GM23338 (cell line): ENCODE measurements at regions not wholly inside any gene's neighbourhood (a gene's known extent, or its start where the extent isn't known, plus 50 kb on each side); places are given as distances from the start of the nearest gene placed in this dataset.

Source experiments
- ATAC-seq: fragments of 200-7000 bp; cut with Tn5 transposase; 3 replicates; pipeline ENCODE4 v1.9.1; 2020
- DNase-seq: peaks from one replicate; pipeline ENCODE4 v3.0.0-alpha.2; 2015; ENCODE audit warnings: low spot score
- H2AFZ ChIP-seq: fragments of 200-600 bp; sonication (generic); 2 replicates; pipeline ENCODE4 v1.8.0; 2016; ENCODE audit warnings: antibody characterized with exemption, mild to moderate bottlenecking, moderate library complexity
- H3F3A ChIP-seq: fragments of 200-600 bp; sonication (generic); replicated peaks from 2 replicates; pipeline ENCODE4 v1.8.0; 2017; ENCODE audit warnings: antibody characterized with exemption, mixed run types, low read depth
- H3K27ac ChIP-seq: fragments of 200-600 bp; sonication (generic); 2 replicates; pipeline ENCODE4 v1.6.1; 2016; ENCODE audit warnings: low read depth
- H3K27me3 ChIP-seq: fragments of 200-600 bp; sonication (generic); 2 replicates; pipeline ENCODE4 v1.8.0; 2016; ENCODE audit warnings: mild to moderate bottlenecking, mixed run types, moderate library complexity; ENCODE audit not compliant: insufficient read depth
- H3K36me3 ChIP-seq: fragments of 200-600 bp; sonication (generic); 2 replicates; pipeline ENCODE4 v1.8.0; 2016; ENCODE audit warnings: mild to moderate bottlenecking; ENCODE audit not compliant: insufficient read depth
- H3K4me1 ChIP-seq: fragments of 200-600 bp; sonication (generic); 2 replicates; pipeline ENCODE4 v1.8.0; 2016; ENCODE audit warnings: mild to moderate bottlenecking, moderate library complexity; ENCODE audit not compliant: insufficient read depth
- H3K4me2 ChIP-seq: fragments of 200-600 bp; sonication (generic); 2 replicates; pipeline ENCODE4 v1.7.1; 2017; ENCODE audit warnings: mixed run types
- H3K4me3 ChIP-seq: fragments of 200-600 bp; sonication (generic); 2 replicates; pipeline ENCODE4 v1.6.1; 2016; ENCODE audit warnings: mixed run types
- H3K79me2 ChIP-seq: fragments of 200-600 bp; sonication (generic); replicated peaks from 2 replicates; pipeline ENCODE4 v1.8.0; 2017; ENCODE audit warnings: mild to moderate bottlenecking; ENCODE audit not compliant: insufficient read depth
- H3K9me2 ChIP-seq: fragments of 200-600 bp; sonication (generic); 2 replicates; pipeline ENCODE4 v1.8.0; 2017; ENCODE audit not compliant: insufficient read depth
- H4K20me1 ChIP-seq: fragments of 200-600 bp; sonication (generic); replicated peaks from 2 replicates; pipeline ENCODE4 v1.8.0; 2017; ENCODE audit warnings: mild to moderate bottlenecking; ENCODE audit not compliant: insufficient read depth
- H3K27ac Mint-ChIP-seq: 2 replicates; pipeline ENCODE4 v1.8.0; 2020; ENCODE audit warnings: inconsistent platforms, mild to moderate bottlenecking, moderate library complexity, mixed read lengths
- H3K27me3 Mint-ChIP-seq: 3 replicates; pipeline ENCODE4 v1.8.0; 2022; ENCODE audit warnings: low read depth, mild to moderate bottlenecking, moderate library complexity, mixed read lengths, inconsistent platforms; ENCODE audit not compliant: insufficient read depth, poor library complexity
- H3K36me3 Mint-ChIP-seq: 3 replicates; pipeline ENCODE4 v1.8.0; 2021; ENCODE audit warnings: low read depth, mild to moderate bottlenecking, inconsistent platforms, moderate library complexity, mixed read lengths
- H3K4me1 Mint-ChIP-seq: 3 replicates; pipeline ENCODE4 v1.8.0; 2020; ENCODE audit warnings: mild to moderate bottlenecking, inconsistent platforms, mixed read lengths
- H3K4me3 Mint-ChIP-seq: 3 replicates; pipeline ENCODE4 v1.8.0; 2021; ENCODE audit warnings: moderate library complexity, mild to moderate bottlenecking, inconsistent platforms, mixed read lengths
- H3K9me3 Mint-ChIP-seq: 3 replicates; pipeline ENCODE4 v1.8.0; 2020; ENCODE audit warnings: moderate library complexity, mild to moderate bottlenecking, inconsistent platforms, mixed read lengths
- CREB1 ChIP-seq: fragments of 250-450 bp; sonication (Bioruptor Pico); IDR thresholded peaks from 2 replicates; pipeline ENCODE4 v1.5.0; 2020; ENCODE audit warnings: low read depth, mild to moderate bottlenecking, moderate library complexity
- EZH2 ChIP-seq: fragments of 200-600 bp; sonication (generic); IDR thresholded peaks from one replicate; pipeline ENCODE4 v1.8.0; 2017; ENCODE audit warnings: antibody characterized with exemption, mild to moderate bottlenecking, low read depth; ENCODE audit not compliant: unreplicated experiment
- EZH2phosphoT487 ChIP-seq: fragments of 200-600 bp; sonication (generic); IDR thresholded peaks from one replicate; pipeline ENCODE4 v1.8.1; 2018; ENCODE audit warnings: antibody characterized with exemption; ENCODE audit not compliant: unreplicated experiment
- JUNB ChIP-seq: IDR thresholded peaks from one replicate; pipeline ENCODE4 v1.6.1; 2016; ENCODE audit warnings: antibody characterized with exemption; ENCODE audit not compliant: unreplicated experiment
- NANOG ChIP-seq: IDR thresholded peaks from 2 replicates; pipeline ENCODE4 v1.6.1; 2016; ENCODE audit warnings: antibody characterized with exemption, borderline replicate concordance
- POLR2AphosphoS5 ChIP-seq: IDR thresholded peaks from 2 replicates; pipeline ENCODE4 v1.6.1; 2016; ENCODE audit warnings: antibody characterized with exemption, low read depth
- STAT1 ChIP-seq: IDR thresholded peaks from one replicate; pipeline ENCODE4 v1.6.1; 2016; ENCODE audit warnings: antibody characterized with exemption; ENCODE audit not compliant: unreplicated experiment
- ZNF114 ChIP-seq: fragments of 250-450 bp; sonication (Bioruptor Pico); IDR thresholded peaks from 2 replicates; pipeline ENCODE4 v1.5.0; 2020; ENCODE audit warnings: mild to moderate bottlenecking, moderate library complexity
- ZNF331 ChIP-seq: fragments of 250-450 bp; sonication (Bioruptor Pico); IDR thresholded peaks from 2 replicates; pipeline ENCODE4 v1.5.0; 2020; ENCODE audit warnings: low read depth, mild to moderate bottlenecking, moderate library complexity
- TF ChIP-seq, protein P1 (sequence below): IDR thresholded peaks from one replicate; pipeline ENCODE4 v1.6.1; 2018; ENCODE audit warnings: antibody characterized with exemption; ENCODE audit not compliant: unreplicated experiment
- TF ChIP-seq, protein P2 (sequence below): fragments of 250-450 bp; sonication (Bioruptor Pico); IDR thresholded peaks from 2 replicates; pipeline ENCODE4 v1.5.0; 2020; ENCODE audit warnings: mild to moderate bottlenecking, moderate library complexity
- TF ChIP-seq, protein P3 (sequence below): IDR thresholded peaks from 2 replicates; pipeline ENCODE4 v1.6.1; 2016; ENCODE audit warnings: antibody characterized with exemption
- TF ChIP-seq, protein P4 (sequence below), 2 experiments: fragments of 200-600 bp in 1 of 2; sonication (generic) in 1 of 2; conservative IDR thresholded peaks; 2 replicates each; pipeline versions ENCODE4 v1.5.1 to v1.6.1; 2016 to 2017; ENCODE audit warnings: antibody characterized with exemption in 2 of 2, low read depth in 2 of 2, mild to moderate bottlenecking in 2 of 2, moderate library complexity in 1 of 2

DNA sequence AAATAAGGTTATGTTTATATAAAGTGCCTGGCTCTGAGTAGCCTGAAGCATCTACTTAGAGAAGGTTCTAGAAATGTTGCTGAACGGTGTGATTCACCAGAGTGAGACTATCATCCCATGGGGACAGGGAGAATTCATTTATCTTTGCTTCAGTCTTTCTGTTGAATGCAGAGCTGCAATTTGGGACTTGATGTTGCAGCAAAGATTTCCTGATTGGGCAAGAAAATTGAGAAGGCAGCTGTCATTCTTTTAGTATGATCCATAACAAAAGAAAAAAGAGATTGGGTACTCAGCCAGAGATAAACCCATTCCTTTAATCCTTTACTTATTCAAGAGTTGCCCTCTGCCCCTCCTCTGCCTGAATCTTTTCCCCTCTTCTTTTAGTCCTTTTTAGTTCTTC is 456.3 kb upstream of the WWC1 start:
- no peak for DNase-seq
- H3K4me2 ChIP-seq: no peak overlapping the region
- H3K4me3 ChIP-seq: no peak overlapping the region

More for the DNA sequence above, 456.3 kb upstream of the WWC1 start:
- no peaks in the 10 kb centered on the region for H3K27me3 ChIP-seq
- Mint-ChIP-seq H3K27me3 (no peaks in the 10 kb centered on the region), H3K4me3 (no peak overlapping the region), H3K9me3 (no peaks in the 10 kb centered on the region), H3K27ac (no peak overlapping the region), H3K4me1 (peaks cover 24% of the 10 kb centered on the region), H3K36me3 (no peaks in the 10 kb centered on the region)
- no peaks in the 10 kb centered on the region for H4K20me1 ChIP-seq
- H3K4me1 ChIP-seq: peaks cover 21% of the 10 kb centered on the region
- no peak for ATAC-seq
- TF ChIP-seq NANOG (no peak), EZH2phosphoT487 (no peak), POLR2AphosphoS5 (no peak), ZNF331 (CRISPR knock-in tag) (no peak), ZNF114 (CRISPR knock-in tag) (no peak), STAT1 (no peak), JUNB (no peak), CREB1 (no peak), EZH2 (no peak)
- TF ChIP-seq, protein P1, sequence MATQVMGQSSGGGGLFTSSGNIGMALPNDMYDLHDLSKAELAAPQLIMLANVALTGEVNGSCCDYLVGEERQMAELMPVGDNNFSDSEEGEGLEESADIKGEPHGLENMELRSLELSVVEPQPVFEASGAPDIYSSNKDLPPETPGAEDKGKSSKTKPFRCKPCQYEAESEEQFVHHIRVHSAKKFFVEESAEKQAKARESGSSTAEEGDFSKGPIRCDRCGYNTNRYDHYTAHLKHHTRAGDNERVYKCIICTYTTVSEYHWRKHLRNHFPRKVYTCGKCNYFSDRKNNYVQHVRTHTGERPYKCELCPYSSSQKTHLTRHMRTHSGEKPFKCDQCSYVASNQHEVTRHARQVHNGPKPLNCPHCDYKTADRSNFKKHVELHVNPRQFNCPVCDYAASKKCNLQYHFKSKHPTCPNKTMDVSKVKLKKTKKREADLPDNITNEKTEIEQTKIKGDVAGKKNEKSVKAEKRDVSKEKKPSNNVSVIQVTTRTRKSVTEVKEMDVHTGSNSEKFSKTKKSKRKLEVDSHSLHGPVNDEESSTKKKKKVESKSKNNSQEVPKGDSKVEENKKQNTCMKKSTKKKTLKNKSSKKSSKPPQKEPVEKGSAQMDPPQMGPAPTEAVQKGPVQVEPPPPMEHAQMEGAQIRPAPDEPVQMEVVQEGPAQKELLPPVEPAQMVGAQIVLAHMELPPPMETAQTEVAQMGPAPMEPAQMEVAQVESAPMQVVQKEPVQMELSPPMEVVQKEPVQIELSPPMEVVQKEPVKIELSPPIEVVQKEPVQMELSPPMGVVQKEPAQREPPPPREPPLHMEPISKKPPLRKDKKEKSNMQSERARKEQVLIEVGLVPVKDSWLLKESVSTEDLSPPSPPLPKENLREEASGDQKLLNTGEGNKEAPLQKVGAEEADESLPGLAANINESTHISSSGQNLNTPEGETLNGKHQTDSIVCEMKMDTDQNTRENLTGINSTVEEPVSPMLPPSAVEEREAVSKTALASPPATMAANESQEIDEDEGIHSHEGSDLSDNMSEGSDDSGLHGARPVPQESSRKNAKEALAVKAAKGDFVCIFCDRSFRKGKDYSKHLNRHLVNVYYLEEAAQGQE: no peak
- TF ChIP-seq, protein P2, sequence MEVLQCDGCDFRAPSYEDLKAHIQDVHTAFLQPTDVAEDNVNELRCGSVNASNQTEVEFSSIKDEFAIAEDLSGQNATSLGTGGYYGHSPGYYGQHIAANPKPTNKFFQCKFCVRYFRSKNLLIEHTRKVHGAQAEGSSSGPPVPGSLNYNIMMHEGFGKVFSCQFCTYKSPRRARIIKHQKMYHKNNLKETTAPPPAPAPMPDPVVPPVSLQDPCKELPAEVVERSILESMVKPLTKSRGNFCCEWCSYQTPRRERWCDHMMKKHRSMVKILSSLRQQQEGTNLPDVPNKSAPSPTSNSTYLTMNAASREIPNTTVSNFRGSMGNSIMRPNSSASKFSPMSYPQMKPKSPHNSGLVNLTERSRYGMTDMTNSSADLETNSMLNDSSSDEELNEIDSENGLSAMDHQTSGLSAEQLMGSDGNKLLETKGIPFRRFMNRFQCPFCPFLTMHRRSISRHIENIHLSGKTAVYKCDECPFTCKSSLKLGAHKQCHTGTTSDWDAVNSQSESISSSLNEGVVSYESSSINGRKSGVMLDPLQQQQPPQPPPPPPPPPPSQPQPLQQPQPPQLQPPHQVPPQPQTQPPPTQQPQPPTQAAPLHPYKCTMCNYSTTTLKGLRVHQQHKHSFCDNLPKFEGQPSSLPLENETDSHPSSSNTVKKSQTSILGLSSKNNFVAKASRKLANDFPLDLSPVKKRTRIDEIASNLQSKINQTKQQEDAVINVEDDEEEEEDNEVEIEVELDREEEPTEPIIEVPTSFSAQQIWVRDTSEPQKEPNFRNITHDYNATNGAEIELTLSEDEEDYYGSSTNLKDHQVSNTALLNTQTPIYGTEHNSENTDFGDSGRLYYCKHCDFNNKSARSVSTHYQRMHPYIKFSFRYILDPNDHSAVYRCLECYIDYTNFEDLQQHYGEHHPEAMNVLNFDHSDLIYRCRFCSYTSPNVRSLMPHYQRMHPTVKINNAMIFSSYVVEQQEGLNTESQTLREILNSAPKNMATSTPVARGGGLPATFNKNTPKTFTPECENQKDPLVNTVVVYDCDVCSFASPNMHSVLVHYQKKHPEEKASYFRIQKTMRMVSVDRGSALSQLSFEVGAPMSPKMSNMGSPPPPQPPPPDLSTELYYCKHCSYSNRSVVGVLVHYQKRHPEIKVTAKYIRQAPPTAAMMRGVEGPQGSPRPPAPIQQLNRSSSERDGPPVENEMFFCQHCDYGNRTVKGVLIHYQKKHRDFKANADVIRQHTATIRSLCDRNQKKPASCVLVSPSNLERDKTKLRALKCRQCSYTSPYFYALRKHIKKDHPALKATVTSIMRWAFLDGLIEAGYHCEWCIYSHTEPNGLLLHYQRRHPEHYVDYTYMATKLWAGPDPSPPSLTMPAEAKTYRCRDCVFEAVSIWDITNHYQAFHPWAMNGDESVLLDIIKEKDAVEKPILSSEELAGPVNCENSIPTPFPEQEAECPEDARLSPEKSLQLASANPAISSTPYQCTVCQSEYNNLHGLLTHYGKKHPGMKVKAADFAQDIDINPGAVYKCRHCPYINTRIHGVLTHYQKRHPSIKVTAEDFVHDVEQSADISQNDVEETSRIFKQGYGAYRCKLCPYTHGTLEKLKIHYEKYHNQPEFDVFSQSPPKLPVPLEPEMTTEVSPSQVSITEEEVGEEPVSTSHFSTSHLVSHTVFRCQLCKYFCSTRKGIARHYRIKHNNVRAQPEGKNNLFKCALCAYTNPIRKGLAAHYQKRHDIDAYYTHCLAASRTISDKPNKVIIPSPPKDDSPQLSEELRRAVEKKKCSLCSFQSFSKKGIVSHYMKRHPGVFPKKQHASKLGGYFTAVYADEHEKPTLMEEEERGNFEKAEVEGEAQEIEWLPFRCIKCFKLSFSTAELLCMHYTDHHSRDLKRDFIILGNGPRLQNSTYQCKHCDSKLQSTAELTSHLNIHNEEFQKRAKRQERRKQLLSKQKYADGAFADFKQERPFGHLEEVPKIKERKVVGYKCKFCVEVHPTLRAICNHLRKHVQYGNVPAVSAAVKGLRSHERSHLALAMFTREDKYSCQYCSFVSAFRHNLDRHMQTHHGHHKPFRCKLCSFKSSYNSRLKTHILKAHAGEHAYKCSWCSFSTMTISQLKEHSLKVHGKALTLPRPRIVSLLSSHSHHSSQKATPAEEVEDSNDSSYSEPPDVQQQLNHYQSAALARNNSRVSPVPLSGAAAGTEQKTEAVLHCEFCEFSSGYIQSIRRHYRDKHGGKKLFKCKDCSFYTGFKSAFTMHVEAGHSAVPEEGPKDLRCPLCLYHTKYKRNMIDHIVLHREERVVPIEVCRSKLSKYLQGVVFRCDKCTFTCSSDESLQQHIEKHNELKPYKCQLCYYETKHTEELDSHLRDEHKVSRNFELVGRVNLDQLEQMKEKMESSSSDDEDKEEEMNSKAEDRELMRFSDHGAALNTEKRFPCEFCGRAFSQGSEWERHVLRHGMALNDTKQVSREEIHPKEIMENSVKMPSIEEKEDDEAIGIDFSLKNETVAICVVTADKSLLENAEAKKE: no peak
- TF ChIP-seq, protein P3, sequence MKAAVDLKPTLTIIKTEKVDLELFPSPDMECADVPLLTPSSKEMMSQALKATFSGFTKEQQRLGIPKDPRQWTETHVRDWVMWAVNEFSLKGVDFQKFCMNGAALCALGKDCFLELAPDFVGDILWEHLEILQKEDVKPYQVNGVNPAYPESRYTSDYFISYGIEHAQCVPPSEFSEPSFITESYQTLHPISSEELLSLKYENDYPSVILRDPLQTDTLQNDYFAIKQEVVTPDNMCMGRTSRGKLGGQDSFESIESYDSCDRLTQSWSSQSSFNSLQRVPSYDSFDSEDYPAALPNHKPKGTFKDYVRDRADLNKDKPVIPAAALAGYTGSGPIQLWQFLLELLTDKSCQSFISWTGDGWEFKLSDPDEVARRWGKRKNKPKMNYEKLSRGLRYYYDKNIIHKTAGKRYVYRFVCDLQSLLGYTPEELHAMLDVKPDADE: no peak
- TF ChIP-seq, protein P4, sequence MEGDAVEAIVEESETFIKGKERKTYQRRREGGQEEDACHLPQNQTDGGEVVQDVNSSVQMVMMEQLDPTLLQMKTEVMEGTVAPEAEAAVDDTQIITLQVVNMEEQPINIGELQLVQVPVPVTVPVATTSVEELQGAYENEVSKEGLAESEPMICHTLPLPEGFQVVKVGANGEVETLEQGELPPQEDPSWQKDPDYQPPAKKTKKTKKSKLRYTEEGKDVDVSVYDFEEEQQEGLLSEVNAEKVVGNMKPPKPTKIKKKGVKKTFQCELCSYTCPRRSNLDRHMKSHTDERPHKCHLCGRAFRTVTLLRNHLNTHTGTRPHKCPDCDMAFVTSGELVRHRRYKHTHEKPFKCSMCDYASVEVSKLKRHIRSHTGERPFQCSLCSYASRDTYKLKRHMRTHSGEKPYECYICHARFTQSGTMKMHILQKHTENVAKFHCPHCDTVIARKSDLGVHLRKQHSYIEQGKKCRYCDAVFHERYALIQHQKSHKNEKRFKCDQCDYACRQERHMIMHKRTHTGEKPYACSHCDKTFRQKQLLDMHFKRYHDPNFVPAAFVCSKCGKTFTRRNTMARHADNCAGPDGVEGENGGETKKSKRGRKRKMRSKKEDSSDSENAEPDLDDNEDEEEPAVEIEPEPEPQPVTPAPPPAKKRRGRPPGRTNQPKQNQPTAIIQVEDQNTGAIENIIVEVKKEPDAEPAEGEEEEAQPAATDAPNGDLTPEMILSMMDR (conservative IDR thresholded peaks at IDR 0.05; ENCODE audit: low read depth in 2 of 2): no peak
- no peak overlapping the region for H3K27ac ChIP-seq
- H3F3A ChIP-seq: no peaks in the 10 kb centered on the region
- H3K79me2 ChIP-seq: no peaks in the 10 kb centered on the region
- no peak overlapping the region for H2AFZ ChIP-seq
- no peaks in the 10 kb centered on the region for H3K9me2 ChIP-seq
- H3K36me3 ChIP-seq: no peaks in the 10 kb centered on the region
